GM21723 (cell line): ENCODE measurements at regions not wholly inside any gene's neighbourhood (a gene's known extent, or its start where the extent isn't known, plus 50 kb on each side); places are given as distances from the start of the nearest gene placed in this dataset.
"Not testable (repeated sequence)": the region's sequence is repeated elsewhere in the genome, so short reads cannot be mapped to it uniquely, and the experiment has no call there.

Experiments used
- ATAC-seq: cut with Tn5 transposase; IDR thresholded peaks from one replicate; pipeline ENCODE4 v1.9.1; 2021; ENCODE audit warnings: mild to moderate bottlenecking, moderate library complexity; ENCODE audit not compliant: unreplicated experiment

DNA sequence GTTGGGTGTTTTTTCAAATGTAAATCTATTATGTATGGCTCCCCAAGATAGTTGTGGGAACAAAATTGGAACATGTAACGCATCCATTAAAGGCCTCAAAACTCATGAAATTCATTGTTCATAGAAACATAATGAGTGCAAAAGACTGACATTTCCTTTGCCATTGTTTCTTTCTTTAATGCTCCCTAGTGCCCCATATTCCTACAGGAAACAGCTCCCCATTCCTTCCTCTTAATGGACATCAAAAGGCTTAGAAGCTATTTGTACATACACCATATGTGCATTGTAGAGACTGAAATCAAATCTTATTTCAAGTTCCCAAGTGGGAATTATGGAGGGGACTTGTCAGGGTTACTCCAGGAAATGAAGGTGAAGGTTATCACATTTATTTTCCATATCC is 139.1 kb downstream of the AHR start:
- ATAC-seq = no peak

DNA sequence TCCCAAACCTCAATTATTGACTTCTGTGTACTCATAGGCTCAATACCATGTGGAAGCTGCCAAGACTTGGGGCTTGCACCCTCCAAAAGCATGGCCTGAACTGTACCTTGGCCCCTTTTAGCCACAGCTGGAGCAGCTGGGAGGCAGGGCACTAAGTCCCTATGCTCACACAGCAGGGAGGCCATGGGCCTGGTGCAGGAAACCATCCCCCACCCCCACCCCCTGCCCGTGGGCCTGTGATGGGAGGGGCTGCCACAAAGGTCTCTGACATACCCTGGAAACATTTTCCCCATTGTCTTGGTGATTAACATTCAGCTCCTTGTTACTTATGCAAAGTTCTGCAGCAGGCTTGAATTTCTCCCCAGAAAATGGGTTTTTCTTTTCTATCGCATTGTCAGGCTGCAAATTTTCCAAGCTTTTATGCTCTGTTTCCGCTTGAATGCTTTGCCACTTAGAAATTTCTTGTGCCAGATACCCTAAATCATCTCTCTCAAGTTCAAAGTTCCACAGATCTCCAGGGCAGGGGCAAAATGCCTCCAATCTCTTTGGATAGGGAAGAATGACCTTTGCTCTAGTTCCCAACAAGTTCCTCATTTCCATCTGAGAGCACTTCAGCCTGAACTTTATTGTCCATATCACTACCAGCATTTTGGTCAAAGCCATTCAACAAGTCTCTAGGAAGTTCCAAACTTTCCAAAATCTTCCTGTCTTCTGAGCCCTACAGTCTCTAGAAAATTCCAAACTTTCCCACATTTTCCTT is 141.8 kb downstream of the AHR start:
- not testable (repeated sequence) for ATAC-seq

DNA sequence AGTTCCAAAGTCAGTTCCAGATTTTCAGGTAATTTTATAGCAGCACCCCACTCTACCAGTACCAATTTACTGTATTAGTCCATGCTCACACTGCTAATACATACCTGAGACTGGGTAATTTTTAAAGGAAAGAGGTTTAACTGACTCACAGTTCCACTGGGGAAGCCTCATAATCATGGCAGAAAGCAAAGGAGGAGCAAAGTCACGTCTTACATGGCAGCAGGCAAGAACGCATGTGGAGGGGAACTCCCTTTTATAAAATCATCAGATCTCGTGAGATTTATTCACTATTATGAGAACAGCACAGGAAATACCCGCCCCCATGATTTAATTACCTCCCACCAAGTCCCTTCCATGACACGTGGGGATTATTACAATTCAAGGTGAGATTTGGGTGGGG is 142.4 kb downstream of the AHR start:
- ATAC-seq = no peak

DNA sequence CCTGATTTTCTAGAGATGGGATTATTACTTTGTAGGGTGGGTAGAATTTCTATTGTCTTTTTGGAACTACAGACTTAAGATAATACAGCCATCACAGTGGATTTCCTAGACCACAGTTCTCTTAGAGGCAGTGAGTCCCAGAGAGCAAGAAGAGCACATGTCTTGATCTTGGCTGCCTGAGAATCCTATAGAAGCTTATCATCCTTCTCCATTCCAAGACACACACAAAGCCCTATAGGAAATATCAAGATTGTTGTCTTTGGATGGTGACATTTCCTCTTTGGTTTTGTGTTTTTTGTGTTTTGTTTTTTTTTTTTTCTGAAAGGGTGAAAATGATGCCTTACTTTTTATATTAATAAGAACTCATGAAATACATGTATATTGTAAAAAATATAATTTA is 143.1 kb downstream of the AHR start:
- no peak for ATAC-seq

DNA sequence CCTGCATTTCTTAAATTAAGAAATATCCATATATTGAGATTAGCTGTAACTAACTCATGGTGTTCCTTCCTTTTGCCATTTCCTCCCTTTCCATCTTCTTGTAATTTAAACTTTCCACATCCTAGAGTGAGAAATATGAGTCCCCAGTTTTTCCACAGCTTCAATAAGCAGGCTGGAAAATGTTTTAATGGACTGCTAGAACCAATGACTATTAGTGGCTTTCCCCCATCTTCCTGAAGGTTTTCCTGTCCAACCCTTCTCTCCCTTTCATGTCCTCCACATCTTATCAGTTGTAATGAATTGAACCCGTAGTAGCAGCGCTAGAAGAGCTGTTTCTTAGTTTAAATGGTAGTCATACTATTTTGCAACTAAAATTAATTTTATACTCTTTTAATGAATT is 145.7 kb downstream of the AHR start:
- no peak for ATAC-seq

DNA sequence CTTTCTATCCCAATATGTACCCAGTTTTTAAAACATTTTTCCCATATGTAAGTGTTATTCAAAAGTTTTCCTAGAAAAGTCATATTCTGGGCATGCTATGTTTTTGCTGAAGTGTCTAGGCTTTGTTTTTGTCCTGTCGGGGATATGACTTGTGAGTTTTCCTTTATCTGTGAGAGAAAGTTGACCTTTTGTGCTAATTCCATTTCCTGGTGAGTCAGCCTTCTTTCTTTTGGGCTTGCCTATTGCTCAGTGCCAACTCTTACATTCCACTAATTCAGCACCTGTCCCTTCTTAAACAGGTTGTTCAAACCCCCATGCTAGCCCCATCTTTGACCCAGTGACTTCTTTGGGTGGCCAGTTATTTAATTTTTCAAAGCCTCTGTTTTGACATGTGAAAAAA is 146.2 kb downstream of the AHR start:
- no peak for ATAC-seq

DNA sequence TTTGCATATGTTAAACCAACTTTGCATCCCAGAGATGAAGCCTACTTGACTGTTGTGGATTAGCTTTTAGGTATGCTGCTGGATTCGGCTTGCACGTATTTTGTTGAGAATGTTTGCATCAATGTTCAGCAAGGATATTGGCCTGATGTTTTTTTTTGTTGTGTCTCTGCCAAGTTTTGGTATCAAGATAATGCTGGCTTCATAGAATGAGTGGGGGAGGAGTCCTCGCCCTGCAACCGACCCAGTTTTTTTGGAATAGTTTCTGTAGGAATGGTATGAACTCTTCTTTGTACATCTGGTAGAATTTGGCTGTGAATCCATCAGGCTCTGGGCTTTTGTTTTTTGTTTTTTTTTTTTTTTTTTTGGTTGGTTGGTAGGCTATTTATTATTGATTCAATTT is 147.9 kb downstream of the AHR start:
- no peak for ATAC-seq

DNA sequence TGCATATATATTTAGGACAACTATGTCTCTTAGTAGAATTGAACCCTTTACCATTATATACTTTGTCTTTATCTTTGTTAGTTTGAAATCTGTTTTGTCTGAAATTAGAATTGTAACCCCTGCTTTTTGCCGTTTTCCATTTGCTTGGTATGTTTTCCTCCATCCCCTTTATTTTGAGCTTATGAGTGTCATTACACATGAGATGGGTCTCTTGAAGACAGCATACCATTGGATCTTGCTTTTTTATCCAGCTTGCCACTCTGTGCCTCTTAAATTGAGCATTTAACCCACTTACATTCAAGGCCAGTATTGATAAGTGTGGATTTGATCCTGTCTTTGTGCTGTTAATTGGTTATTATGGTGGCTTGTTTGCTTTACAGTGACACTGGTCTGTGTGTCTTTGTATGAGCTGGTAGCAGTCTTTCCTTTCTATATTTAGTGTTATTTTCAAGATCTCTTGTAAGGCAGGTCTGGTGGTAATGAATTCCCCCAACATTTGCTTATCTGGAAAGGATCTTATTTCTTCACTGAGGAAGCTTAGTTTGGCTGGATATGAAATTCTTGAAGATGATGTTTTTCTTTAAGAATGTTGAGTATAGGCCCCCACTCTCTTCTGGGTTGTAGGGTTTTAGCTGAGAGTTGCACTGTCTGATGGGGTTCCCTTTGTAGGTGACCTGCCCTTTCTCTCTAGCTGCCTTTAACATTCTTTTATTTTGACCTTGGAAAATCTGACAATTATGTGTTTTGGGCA is 149.5 kb downstream of the AHR start:
- no peak for ATAC-seq

DNA sequence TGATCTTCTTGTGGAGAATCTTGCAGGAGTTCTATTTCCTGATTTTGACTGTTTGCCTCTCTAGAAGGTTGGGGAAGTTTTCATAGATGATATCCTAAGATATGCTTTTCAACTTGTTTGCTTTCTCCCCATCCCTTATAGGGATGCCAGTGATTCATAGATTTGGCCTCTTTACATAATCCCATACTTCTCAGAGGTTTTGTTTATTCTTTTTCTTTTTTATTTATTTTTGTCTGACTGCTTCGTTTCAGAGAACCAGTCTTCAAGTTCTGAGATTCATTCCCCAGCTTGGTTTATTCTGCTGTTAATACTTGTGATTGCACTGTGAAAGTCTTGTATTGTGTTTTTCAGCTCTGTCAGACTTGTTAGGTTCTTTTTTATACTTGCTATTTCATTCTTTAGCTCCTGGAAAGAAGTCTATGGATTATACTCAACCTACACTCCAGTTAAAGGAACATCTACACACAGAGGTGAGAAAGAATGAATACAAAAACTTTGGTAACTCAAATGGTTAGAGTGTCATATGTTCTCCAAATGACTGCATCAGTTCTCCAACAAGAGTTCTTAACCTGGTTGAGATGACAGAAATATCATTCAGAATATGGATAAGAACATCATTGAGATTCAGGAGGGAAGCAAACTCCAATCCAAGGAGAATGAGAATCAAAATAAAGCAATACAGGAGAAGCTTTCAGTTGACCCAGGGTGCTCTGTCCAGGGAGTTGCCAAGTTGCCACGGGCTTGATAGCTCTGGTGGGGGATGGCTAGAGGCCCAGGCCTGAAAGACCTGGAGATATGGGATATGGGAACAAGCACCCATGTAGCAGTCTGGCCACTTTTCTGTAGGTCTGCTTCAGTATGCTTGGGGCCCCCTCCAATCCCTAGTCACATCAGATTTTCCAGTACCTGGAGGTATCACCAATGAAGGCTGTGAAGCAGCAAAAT is 150.3 kb downstream of the AHR start:
- ATAC-seq = no peak

DNA sequence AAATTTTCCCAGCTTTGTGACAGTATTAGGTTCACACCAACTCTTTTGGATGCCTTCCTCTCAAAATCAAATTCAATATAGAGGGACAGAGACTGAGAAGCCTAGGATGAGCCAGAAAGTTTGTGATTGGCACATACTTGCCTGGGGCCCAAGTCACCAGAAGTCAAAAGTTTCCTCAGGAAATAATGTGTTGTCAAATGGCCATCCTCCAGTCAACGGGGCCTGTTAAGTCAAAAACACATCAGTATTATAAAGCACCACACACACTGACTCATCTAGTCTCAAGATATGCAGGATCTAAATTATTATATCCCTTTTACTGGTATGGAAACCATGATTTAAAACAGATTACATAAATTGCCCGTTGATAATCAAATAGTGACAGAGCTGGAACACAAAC is 158.1 kb downstream of the AHR start:
- no peak for ATAC-seq

DNA sequence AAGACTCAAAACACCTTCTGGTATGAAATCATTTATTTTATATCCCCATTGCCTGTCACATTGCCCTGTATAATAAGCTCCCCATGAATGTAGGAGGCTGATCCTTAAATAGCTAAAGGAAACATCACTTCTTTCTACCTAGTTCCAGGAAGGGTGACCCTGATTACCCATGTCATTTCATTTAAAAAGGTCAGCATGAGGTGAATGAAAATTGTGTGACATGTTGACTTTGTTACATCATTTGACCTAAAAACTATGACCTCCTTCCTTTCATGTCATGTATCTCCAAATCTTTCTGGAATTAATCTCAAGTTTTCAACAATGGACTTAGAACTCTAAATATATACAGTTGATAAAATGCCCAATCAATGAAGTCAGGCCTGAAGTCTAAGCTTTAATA is 161.5 kb downstream of the AHR start:
- ATAC-seq = no peak

DNA sequence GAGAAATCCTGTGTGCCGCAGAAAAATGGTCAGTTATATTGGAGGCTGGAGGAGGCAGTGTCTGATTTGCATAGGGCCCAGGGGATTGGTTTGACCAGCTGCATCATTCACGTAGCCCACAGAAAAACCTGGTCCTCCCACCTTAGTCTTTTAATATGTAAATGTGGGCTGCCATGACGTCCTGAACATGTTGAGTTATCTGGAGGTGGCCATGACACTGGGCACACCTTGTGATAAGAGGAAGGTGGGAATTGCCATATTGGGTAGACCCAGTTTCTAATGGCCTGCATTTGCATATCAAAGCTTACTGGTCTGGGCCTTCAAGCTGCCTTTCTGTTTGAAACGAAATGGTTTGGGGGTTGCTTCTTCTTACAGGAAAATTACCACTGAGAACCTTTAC is 162.2 kb downstream of the AHR start:
- no peak for ATAC-seq

DNA sequence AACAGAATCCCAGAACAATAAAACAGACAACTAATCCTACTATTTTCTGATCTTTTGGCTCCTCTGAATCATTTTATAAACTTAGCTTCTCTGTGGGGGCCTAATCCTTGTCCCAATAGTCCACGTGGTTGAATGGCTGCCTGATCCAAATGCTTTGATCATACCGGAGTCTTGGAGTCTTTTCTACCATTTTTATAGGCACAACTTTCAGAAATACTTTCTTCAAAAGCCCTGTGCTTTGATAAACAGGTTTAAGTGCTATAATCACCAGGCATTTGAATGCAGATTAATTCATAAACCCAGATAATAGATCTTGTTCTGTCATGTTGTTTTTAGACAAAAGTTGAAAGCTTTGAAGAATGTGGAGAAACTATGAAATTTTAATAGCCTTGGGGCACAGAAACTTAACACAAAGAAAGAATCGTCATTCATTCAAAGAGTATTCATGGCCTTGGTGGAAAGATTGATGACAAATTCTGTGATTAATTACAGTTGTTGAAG is 163.7 kb downstream of the AHR start:
- no peak for ATAC-seq

DNA sequence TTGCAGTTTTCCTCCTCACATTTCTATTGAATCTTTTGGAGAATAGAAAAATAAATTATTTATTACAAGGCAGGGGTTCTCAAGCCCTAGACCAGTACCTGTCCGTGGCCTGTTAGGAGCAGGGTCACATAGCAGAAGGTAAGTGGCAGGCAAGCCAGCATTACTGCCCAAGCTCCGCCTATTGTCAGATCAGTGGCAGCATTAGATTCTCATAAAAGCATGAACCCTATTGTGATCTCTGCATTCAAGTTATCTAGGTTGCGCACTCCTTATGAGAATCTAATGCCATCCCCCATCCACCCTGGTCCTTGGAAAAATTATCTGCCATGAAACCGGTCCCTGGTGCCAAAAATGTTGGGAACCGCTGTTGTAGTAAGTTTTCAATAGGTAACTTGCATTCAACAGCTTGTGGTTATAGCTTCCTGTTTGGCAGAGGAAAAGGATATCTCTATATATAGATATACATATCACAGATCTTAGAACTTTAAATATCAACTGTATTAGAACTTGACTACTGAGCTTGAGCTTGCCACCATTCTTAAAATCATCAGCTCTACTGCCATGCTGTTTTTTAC is 165.1 kb downstream of the AHR start:
- no peak for ATAC-seq

DNA sequence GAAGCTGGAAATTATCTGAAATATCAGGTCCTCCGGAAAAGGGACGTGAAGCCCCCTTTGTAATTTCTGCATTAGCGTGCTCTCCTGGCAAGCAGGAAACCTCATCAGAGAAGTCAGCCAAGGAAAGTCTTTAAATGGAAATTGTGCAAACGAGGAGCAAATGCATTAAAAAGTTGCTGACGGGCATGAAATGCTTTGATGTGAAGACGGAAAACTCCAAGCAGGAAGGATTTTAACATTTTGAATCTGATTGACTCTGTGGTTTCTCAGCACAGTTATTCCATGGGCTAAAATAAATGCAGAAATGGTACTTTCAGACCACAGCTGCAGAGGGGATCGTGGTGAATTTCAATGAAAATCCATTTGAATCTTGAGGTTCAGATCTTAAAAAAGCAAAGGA is 167.8 kb downstream of the AHR start:
- ATAC-seq = no peak

DNA sequence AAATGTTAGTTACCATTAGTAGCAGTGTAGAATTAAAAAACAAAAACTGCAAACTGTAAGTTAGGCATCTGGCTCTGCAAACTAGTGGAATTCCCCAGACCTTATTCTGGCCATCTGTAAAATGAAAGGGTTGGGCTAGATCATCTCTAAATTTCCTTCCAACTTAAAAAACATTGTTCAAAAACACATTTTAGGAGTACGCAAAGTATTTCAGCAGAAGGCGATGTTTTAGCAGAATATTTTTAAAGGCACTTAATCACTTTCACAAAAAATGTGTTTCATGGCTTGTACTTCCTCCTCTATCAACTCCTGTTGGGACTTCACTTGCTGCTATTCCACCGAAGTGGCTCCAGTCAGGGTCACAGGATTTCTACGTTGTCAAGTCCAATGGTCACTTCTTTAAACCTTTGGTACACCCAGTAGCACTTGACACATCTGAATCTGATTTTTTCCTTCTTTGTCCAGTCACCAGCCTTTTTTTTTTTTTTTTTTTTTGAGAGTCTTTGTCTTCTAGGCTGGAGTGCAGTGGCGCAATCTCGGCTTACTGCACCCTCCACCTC is 169.0 kb downstream of the AHR start:
- no peak for ATAC-seq

DNA sequence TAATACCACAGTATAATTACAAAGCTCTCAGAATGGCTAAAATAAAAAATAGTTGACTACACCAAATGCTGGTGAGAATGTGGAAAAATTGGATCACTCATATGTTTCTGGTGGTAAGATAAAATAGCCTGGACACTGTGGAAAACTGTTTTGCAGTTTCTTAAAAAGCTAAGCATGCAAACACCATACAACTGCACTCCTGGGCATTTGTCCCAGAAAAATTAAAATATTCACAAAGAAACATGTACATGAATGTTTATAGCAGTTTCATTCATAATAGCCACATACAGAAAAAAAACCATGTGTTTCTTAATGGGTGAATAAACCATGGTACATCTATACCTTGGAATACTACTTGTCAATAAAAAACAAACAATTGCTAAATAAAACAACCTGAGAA is 172.9 kb downstream of the AHR start:
- no peak for ATAC-seq

DNA sequence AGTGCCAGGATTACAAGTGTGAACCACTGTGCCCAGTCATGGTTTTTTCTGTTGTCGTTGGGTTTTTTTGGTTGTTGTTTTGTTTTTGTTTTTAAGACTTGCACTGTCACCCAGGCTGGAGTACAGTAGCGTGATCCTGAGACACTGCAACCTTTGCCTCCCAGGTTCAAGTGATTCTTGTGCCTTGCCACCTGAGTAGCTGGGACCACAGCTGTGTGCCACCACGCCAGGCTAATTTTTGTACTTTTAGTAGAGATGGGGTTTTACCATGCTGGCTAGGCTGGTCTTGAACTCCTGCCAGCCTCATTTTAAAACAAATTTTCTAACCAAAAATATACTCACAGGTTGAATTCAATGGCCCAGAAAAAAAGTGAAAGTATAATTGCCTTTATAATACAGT is 174.1 kb downstream of the AHR start:
- ATAC-seq = no peak

DNA sequence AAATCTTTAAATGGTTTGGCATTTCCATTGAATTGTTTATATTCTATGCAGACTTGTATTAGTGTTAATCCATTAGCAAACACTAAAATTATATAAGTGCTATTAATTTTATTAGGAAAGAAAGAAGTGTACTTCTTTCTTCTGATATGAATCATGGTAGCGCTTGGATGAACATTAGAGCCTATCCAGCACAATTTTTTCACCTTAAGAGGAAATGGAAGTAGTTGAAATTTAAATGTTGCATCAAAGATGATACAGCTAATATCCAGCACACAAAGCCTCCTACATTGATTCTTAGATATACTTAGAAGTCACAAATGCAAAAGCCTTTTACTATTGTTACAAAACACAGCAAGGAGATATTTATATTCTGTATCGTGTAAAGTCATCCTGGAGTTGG is 174.5 kb downstream of the AHR start:
- no peak for ATAC-seq

DNA sequence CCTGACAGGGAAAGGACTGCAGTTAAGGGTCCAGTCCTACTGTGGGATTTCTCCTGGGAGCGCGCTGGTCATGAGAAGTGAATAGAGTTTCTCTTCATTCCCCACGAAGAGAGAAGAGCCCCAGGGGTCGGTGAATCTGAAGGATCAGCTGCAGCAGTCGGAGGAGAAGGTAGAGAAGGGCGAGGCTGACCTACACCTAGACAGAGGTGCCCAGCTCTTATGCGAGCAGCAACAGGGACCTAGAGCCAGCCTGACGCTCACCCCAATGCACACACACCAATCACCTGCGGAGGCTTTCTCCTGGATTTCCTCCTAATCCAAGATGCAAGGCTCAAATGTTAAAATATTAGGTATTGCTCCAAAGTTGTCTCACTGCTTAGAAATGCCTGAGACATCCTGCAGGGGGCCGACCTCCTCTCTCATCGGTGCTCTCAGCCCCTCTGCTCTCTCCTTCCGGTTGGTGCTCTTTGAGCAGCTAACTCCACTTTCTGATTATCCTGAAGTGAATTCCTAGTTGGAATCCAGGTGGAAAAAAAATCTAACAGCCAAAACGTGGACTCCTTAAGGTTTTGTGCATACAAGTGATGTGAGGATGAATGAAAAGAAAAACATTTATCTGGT is 176.4 kb downstream of the AHR start:
- no peak for ATAC-seq
